HG03025 (cell line): ENCODE measurements at regions not wholly inside any gene's neighbourhood (a gene's known extent, or its start where the extent isn't known, plus 50 kb on each side); places are given as distances from the start of the nearest gene placed in this dataset.
"Not testable (repeated sequence)": the region's sequence is repeated elsewhere in the genome, so short reads cannot be mapped to it uniquely, and the experiment has no call there.

ENCODE experiments used
- ATAC-seq: cut with Tn5 transposase; IDR thresholded peaks from one replicate; pipeline ENCODE4 v1.9.1; 2021; ENCODE audit warnings: mild to moderate bottlenecking, moderate library complexity; ENCODE audit not compliant: unreplicated experiment, low FRiP score

DNA sequence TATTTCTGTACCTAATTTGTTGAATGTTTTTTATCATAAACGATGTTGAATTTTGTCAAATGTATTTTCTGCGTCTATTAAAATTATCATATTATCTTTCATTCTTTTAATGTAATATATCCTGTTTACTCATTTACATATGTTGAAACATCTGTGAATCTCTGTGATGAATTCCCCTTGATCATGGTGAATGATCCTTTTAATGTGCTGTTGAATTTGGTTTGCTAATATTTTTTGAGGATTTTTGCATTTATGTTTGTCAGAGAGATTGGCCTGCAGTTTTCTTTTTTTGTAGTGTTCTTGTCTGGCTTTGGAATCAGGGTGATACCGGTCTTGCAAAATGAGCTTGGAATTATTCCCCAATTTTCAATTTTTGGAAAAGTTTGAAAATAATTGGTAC lies 569.3 kb upstream of the CCDC179 start:
- no peak for ATAC-seq

DNA sequence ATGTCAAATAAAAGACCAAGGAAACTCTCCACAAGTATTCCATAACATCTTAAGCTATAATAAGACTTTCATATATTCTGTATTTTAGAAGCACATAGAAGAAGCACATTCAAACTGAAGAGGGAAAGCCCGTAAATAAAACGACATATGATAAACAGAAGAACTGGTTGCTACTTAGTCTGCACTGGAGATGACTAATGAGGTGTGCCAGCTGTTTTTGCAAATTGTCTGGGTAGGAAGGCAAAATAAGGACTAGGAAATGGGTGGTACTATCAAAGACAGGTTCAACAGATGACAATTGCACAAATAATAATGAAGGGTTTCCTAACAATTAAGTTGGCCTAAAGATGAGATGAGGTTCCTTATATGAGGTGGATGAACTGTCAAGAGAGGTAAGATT lies 593.2 kb upstream of the CCDC179 start:
- ATAC-seq, result no peak

DNA sequence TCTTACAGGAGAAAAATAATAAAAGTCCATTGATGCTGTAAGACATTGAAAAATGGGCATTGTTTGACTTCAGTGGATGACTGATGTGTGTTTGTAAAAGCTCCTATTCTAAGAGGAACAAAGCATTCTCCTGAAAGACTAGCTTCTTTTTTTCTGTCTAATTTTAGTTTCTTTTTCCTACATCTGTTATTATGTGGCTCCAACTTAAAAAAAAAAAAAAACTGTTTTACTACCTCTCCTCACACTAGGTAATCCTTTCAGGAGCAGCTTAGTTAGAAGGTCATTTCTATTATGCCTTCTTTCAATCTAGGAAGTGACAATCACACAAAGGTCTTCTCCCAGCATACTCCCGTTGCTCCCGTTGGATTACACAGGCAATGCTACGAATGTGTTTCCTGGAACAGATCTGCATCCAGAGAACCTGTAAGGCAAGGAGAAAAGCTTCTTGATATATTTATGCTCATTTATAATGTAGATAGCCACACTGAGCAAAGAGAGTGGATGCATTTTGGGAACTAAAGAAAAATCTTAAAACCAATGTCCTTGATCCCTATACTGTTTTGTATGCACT lies 595.1 kb upstream of the CCDC179 start:
- no peak for ATAC-seq

DNA sequence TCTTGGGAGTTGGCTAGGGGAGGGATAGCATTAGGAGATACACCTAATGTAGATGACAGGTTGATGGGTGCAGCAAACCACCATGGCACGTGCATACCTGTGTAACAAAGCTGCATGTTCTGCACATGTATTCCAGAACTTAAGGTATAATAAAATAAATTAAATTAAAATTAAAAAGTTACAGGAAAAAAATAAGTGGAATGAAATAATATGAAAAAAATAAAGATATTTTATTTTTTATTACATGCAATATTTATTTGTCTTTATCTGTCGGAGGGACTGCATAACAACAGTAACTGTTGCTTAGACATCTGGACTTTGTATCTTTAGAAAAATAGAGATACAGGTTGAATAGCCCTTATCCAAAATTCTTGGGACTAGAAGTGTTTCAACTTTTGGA lies 597.4 kb upstream of the CCDC179 start:
- no peak for ATAC-seq

DNA sequence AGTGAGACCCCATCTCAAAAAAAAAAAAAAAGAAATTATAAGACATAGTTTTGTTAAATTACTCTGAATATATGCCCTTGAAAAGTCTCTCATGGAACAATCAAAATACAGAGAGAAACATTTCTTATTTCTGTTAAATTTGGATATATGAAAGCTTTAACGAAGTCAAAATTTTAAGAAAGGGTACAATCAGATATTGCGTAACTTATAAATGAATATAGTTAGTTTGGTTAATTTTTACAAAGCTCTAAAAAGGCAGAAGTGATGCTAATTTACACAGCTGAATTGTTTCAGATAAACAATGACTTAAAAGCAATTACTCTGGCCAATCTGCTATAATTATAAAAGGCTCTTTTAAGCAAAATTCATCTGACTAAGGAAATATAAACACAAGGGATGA lies 611.6 kb upstream of the CCDC179 start:
- no peak for ATAC-seq

DNA sequence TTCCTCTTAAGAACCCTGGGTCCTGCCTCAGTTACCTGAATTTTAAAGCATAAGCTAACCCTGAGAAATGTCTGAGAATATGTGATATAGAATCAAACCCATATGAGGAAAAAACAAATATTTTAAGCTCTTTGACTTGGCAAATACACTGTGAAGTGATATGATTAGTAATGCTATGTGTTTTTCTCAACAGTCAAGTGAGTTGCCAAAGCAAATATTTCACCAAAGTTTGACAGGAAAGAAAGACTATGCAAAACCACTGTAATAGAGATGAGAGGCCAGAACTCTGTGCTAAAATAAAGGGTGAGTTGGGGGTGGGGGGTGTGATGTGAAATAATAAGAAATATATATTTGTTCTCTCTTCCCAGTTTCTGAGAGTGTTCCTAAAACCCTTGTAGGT lies 613.5 kb upstream of the CCDC179 start:
- no peak for ATAC-seq

DNA sequence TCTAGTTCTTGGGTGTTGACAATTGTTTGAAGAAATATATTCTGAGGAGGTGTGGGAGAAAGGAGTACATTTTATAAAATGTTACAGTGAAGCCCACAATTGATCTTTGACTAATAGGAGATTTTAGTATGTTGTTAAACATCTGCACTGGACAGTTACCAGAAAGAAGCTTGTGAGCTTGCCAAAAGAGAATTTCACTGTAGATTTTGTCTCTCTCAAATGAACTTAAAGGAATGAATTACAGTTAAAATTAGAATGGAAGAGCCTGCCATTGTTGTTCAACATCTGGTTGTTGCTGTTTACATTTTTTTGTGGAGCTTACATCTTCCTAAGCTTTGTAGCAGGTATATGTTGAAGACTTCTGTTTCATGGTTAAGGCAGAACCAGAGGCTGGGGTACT lies 620.5 kb upstream of the CCDC179 start:
- ATAC-seq, result no peak

DNA sequence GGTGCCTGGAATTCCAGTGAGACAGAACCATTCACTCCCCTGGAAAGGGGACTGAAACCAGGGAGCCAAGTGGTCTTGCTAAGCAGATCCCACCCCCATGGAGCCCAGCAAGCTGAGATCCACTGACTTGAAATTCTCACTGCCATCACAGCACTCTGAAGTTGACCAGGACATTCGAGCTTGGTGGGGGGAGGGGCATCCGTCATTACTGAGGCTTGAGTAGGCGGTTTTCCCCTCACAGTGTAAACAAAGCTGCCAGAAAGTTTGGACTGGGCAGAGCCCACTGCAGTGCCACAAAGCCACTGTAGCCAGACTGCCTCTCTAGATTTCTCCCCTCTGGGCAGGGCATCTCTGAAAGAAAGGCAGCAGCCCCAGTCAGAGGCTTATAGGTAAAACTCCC lies 623.9 kb upstream of the CCDC179 start:
- ATAC-seq, result not testable (repeated sequence)

DNA sequence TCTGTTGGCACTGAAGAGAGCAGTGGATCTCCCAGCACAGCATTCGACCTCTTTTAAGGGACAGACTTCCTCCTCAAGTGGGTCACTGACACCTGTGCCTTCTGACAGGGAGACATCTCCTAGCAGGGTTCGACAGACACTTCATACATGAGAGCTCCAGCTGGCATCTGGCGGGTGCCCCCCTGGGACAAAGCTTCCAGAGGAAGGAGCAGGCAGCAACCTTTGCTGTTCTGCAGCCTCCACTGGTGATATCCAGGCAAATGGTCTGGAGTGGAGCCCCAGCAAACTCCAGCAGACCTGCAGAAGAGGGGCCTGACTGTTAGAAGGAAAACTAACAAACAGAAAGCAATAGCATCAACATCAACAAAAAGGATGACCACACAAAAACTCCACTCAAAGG lies 624.3 kb upstream of the CCDC179 start:
- ATAC-seq, result not testable (repeated sequence)

DNA sequence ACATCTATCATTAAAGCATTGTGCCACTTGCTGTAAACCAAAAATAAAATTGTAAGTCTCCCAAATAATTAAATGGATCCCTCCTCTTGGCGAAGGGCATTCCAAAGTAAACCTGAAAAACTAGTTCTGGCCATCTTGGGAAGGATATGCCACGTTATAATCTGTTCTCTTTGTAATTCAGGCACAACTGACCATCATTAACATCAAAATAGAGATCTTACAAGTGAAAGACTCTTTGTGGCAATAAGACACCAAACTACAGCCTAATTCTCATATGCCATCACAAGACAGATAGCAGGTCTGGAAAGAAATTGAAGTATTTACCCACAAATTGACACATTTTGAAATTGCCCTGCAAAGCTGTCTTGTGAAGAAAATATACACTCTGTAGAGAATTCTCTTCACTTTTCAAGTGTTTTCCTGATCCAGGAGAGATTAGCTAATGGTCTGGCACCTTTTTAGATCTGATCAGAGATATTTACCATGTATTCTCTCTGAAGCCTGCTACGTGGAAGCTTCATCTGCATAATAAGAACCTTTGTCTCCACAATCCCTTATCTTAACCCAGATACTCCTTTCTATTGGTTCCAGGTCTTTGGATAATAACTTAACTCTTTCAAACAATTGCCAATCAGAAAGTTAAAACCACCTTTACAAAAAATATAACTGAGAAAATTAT lies 630.4 kb upstream of the CCDC179 start:
- no peak for ATAC-seq

DNA sequence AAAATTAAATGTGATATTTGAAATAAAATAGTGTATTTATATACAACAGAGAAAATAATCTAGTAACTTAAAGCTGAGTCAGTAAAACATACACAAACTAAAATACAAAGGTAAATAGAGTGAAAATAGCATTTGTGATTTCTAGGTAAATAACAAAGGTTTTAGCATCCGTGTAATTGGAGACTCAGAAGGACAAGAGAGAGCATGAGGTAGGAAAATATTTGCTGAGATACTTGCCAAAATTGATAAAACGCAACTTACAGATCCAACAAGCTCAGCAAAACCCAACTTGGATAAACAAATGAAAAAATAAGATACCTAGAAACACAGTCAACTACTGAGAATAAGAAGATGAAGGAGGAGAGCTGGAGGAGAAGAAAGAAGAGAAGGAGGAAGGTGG lies 634.7 kb upstream of the CCDC179 start:
- no peak for ATAC-seq

DNA sequence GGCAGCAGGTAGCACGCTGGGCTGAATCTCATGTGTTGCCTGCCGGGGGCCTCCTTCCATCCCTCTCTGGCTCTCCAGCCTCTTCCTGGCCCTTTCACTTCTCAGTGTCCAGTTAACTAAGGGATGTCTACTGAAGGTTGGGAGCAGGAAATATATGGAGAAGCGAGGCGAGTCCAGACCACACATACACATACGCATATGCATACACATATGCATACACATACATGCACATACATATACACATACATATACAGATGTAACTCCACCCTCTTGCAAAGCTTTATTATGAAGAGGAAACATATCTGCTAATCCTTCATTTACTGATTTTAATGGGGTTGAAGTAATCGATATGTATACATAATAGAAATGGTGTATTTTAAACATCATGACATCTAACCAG lies 636.1 kb upstream of the CCDC179 start:
- no peak for ATAC-seq

DNA sequence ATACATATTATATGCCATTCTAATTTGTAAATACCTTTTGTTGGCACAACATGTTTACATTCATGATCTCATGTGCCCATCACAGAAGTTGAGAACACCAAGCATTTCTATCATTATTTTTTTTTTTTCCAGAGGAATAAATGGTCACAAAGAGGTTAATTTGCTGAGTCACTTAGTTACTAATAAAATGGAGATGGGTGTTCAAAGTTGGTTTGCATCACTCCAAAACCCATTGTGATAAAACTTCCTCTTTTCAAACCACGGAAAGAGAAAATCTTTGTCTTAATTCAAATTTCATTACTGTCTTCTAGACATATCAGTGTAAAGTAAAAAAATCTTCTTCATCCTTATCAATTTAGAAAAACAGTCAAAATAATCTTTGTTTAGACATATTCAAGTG lies 636.8 kb upstream of the CCDC179 start:
- no peak for ATAC-seq

DNA sequence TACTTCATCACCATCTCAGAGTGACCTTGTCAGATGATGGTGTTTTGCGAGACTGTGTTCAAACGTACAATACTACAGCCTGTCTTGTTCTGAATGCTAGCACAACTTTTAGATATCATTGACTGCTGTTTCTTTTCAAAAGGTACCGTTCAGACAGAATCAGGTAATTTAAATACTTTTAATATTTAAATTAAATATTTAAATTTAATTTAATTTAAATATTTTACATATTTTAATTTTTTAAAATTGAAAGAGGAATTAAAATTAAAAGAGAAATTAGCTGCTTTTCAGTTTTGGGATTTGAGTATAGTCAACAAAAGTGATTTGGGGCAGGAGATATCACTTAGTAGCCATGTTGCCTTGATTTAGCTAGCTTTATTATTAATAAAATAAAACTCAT lies 642.1 kb upstream of the CCDC179 start:
- no peak for ATAC-seq

DNA sequence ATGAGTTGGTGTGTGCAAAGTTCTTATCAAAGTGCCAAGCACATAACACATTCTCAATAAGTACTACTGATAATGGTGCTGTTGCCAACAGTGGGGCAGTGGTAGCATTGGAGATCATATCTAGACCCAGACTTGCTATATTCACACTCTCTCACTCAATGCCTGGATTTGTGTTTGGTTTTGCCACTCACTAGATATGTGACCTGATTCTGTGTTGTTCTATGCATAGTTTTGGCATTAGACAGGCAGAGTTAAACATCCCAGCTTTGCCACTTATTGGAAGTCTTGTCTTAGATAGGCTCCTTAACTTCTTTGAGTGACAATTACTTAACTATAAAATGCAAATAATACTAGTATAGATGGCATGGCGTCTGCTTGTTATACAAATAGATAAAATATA lies 642.6 kb upstream of the CCDC179 start:
- no peak for ATAC-seq

DNA sequence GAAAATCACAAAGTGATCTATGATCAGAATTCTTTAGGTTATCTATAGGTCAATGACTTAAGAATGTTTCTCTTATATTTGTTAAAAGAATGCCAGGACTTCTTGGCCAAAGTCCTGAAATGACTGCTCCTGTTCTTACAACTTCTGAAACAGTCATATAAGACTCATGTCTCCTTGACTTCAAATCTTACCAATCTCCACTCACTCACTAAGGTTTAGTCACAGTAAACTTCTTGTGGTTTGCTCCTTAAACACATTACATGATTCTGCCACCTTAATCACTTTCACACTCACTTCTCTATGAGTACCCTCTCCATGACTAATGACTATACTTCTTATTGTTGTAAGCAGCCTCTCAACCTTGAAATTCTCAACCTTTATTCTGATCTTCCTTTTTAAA lies 648.7 kb upstream of the CCDC179 start:
- ATAC-seq, result no peak

DNA sequence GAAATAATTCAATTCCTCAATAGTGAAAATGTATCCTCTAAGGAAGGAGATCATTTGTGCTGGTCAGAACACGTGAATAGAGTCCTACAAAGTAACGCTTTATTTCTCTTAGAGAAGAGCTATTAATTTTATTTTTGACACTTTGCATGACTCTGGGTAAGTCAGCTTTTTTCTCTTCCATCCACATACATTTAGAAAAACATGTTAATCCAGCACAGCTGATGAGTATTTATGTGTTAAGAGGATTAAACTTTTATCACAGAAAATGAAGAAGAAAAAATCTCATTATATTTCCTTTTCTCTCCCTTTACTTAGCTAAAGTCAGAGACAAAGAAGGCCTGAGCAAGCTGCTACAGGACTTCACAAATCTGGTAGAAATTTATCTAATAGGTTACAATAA lies 649.5 kb upstream of the CCDC179 start:
- no peak for ATAC-seq

DNA sequence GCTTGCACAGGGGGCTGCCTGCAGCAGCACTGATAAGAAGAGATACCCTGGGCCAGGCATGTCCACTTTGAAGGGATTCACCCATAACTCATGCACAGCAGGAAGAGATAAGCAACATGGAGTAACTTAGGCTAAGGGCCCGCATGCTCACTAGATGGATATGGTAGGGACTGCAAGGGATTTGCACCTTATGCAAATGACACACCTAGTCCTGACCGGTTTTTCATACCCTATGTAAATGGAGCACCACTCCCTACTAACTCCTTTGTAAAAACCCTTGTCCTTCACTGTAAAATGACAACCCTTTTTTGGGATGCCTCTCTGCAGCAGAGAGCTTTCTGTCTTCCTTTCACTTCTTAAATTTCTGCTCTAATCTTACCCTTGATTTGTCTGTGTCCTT lies 658.9 kb upstream of the CCDC179 start:
- ATAC-seq, result no peak

DNA sequence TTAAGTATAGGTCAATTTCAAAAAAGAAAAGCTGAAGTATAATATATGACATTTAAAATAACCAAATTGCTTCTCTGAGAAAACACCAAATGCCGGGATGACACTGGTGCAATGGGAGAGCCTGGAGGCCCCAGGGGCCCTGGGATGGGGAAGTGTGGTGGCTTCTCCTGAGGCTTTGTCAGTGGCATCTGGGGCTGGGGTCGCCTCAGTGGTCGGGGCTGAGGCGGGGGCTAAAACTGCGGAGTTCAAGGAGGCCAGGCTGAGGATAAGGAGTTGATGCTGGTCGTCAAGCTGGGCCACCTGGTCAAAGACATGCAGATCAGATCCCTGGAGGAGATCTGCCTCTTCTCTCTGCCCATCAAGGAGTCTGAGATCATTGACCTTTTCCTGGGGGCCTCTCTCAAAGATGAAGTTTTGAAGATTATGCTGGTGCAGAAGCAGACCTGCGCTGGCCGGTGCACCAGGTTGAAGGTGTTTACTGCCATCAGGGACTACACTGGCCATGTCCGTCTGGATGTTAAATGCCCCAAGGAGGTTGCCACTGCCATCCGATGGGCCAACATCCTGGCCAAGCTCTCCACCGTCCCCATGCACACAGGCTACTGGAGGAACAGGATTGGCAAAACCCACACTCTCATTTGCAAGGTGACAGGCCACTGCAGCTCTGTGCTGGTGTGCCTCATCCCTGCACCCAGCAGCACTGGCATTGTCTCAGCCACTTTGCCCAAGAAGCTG lies 660.1 kb upstream of the CCDC179 start:
- no peak for ATAC-seq

DNA sequence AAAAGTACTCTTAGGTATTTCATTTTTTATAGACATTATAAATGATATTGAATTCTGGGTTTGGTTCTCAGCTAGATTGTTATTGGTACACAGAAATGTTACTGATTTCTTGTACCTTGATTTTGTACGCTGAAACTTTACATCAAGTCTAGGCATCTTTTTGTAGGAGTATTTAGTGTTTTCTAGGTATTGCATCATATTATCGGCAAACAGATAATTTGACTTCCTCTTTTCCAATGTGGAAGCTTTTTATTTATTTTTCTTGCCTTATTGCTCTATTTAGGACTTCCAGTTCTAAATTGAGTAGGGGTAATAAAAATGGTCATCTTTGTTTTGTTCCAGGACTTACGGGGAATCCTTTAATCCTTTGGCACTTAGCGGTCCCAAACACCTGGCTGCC lies 676.6 kb upstream of the CCDC179 start:
- ATAC-seq, result no peak

DNA sequence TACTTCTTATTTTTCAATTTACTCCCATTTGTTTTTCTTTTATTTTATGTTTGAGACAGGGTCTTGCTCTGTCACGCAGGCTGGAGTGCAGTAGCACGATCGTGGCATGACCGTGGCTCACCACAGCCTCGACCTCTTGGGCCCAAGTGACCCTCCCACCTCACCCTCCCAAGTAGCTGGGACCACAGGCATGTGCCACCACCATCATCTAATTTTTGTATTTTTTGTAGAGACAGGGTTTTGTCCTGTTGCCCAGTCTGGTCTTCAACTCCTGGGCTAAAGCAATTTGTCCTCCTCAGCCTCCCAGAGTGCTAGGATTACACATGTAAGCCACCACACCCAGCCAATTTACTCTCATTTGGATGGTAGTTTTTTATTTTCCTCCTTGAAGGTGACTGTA lies 679.3 kb upstream of the CCDC179 start:
- ATAC-seq, result no peak

DNA sequence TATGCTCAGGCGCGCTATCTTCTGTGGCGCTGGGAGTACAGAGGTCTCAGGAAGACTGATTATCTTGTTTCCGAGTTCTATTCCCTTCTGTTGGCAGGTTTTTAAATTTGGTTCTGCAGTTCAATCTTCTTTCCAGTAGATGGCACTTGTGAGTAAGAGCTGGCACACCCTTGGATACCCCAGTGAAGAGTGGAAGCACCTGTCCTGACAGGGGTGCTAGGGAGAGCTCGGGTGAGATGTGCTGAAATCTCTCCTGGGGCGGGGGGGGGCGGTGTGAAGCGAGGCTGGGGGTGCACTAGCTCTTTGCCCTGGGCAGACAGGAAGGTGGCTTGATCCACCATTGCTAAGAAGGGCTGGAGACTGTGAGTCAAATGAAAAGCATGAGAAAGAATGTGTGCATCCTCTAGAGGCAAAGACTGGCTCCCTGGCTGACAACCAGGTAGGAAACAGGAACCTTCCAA lies 679.9 kb upstream of the CCDC179 start:
- ATAC-seq, result peak; percentile 82
